Fibroblast of the conjunctiva (primary cell): ENCODE measurements at regions not wholly inside any gene's neighbourhood (a gene's known extent, or its start where the extent isn't known, plus 50 kb on each side); places are given as distances from the start of the nearest gene placed in this dataset.

Source experiments
- DNase-seq: peaks from one replicate; pipeline ENCODE4 v3.0.0-alpha.2; 2010; ENCODE audit warnings: low read depth

DNA sequence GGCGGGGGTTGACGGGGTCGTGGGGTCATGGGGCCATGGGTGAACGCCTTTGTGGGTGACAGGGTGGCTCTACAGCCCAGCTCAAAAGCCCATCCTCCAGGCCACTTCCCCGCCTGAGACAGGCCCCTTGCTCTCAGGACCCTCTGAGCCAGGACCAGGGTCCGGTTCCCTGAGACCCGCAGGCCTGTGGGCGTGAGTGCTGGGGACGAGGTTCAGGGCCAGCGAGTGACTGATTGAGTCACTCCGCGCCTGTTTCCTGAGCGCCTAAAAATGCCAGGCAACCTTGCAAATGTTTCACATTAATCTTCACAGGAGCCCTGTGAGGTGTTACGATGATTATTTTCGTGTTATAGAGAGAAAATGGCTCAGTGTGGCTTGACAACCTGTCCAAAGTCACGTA, 97.8 kb downstream of the ZNF674 start:
- DNase-seq = no peak

- DNase-seq = peak; percentile 58
Observed at GRCh38 chrX:46446727-46447378, 98.4 kb downstream of the ZNF674 start.

GRCh38 chrX:46444011-46444410, 101.2 kb downstream of the ZNF674 start:
- peak; percentile 35 for DNase-seq

DNA sequence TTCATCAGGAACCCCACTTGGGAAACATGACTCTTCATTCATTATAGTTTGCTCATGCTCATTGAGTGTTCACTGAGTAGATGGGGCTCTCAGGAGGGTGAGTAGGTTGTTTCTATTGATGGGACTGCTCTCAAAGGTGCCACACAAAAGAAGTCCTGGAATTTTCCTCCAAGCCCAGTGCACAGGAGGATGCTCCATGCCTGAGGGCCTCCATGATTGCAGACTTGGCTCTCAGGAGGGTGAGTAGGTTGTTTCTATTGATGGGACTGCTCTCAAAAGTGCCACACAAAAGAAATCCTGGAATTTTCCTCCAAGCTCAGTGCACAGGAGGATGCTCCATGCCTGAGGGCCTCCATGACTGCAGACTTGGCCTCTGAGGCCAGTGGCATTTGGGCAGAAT, 108.5 kb downstream of the ZNF674 start:
- no peak for DNase-seq

DNA sequence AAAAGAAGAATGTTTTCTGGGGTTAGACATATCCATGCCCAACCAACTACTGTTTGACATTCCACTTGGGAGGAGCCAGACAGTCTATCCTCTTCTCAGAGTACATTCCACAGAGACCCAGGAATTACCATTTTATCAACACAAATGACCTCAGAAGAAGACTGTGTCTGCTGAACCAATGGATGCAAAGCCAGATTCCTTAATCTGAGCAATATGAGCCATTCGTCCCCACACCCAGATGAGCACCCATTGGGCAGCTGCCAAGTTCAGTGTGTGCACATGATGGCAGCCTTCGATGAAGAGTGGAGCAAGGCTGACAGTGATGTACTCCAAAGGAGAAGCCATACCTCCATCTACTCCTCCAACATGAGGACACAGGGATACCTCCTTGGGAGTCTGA, 111.3 kb downstream of the ZNF674 start:
- no peak for DNase-seq

- DNase-seq = peak; percentile 70
Observed at GRCh38 chrX:46408553-46409407, 136.4 kb downstream of the ZNF674 start.

- DNase-seq = no peak
Observed at GRCh38 chrX:46407753-46408130, 137.5 kb downstream of the ZNF674 start.

DNA sequence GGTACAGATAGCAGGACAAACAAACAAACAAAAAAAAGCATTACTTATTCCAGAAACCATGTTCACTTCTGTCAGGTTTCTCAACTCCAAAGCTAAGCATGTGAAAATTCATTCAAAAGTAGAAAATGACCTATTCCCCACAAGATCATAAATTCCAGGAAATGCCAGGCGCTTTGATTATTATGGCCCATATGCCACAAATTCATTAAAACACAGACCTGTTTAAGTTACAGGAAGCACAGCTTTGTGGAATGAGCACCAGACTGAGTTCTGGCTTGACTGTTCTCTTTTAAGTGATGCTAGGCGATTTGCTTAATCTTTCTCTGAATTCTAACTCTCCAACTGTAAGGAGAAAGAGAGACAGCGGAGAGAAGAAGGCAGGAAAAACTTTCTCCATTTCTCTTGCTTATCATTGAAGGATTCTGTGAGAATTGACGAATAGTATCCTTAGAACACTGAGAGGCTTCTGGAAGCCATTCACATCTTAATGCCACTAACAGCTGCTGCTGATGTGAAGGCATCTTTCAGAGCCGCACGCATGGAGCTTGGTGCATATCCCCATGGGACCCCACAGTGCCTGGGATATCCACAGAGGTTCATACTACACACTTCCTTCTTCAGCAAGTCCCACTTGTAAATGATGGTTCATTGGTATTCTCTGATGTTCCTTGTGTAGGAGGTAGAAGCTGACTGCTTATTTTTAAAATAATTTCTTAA, 138.0 kb downstream of the ZNF674 start:
- DNase-seq = no peak

DNA sequence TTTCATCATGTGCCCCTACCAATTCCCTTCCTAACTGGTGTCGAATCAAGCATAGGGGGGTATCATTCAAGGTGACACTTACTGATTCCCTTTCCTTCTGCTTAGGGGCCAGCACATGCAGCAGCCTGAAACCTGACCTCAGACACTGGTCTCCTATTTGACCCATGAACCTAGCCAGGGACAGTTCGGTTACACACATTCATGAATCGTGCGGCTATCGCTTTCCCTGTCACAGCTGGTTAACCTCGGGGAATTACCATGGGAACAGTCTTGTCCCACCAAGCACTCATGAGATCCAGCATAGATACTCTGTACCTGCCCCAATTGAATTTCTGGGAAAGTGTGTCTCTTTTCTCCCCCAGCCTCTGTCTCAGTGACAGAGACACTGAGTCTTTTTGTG, 140.4 kb downstream of the ZNF674 start:
- no peak for DNase-seq

DNA sequence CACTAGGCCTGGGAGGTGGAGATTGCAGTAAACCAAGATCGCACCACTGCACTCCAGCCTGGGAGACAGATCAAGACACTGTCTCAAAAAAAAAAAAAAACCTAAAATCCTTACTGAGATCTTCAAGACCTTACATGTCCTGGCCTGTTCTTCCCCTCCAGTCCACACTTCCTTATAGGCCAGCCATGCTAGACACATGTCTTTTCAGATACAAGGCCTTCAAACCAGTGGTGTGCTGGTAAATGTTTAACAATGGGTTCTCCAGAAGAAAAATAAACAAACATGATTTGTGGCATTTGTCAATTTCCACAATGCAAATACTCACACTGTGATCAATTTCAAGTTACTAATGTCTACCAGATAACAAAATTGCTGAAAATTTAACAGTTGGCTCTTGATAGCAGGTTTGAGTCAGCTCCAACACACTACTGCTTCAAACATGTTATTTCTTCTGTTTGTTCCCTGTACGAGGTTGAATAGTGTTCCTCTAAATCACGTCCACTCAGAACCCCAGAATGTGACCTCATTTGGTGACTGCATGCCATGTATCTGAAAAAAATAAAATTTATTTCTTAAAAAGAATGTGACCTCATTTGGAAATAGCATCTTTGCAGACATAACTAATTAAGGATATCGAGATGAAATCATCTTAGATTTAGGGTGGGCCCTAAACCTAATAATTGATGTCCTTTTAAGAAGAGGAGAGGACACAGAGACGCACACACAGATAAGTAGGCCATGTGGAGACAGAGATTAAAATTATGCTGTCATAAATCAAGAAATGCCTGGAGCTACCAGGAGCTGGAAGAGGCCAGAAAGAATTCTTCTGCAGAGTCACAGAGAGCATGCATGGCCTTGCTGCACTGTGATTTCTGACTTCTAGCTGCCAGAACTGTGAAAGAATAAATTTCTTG, 144.4 kb downstream of the ZNF674 start:
- no peak for DNase-seq

GRCh38 chrX:46398874-46399273, 146.3 kb downstream of the ZNF674 start:
- no peak for DNase-seq

DNA sequence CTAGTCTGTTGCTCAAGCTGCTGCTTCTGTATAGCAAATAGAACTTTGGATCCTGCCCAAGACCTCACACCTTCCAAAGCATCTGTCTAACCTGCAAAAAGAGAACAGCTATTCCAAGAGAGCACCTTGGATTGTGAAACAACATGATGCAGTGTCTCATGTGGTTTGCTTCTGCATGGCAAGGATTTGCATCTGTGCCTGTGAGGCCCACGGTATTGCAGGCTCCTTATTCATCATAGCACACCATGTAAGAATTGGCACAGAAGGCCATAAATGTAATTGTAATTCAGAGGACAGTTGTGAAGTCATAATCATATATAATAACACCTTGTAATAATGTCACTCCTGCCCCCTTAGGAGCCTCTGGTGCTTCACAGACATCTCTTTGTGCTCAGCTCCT, 147.1 kb downstream of the ZNF674 start:
- DNase-seq = no peak

- no peak for DNase-seq
Observed at GRCh38 chrX:46386511-46386910, 158.7 kb downstream of the ZNF674 start.

- no peak for DNase-seq
Observed at GRCh38 chrX:46383006-46383405, 162.2 kb downstream of the ZNF674 start.

- no peak for DNase-seq
Observed at GRCh38 chrX:46382595-46382994, 162.6 kb downstream of the ZNF674 start.

- no peak for DNase-seq
Observed at GRCh38 chrX:46381630-46382029, 163.6 kb downstream of the ZNF674 start.

GRCh38 chrX:46380148-46380752, 165.0 kb downstream of the ZNF674 start:
- DNase-seq = no peak

DNA sequence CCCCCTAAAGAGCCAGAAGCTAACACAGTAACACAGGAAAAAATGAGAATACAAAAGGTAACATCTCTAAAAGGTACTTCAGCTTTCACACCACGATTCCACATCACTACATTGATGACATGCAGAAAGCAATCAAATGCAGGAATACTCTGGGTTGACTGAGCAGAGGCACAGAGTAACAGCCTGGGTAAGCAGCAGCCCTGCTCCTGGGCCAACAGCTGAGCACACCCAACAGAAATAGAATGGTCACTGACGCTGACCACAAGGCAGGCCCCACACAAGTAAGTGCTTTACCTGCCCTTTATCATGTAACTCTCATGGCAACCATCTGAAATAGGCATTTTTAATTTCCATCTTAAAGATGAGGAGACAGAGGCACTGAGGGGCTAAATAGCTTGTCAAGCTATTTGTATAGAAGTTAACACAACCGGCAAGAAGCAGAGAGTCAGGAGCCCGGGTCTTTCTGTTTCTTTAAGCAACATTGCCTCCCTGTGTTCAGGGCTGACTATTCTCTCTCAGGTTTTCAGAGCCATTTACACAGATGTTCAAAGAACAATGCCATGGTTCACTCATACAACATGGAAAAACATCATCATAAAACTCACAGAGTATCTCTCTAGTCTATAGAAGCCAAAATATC, 168.9 kb downstream of the ZNF674 start:
- DNase-seq = peak; percentile 37

- no peak for DNase-seq
Observed at GRCh38 chrX:46375831-46376230, 169.4 kb downstream of the ZNF674 start.

GRCh38 chrX:46374371-46374770, 170.8 kb downstream of the ZNF674 start:
- no peak for DNase-seq

DNA sequence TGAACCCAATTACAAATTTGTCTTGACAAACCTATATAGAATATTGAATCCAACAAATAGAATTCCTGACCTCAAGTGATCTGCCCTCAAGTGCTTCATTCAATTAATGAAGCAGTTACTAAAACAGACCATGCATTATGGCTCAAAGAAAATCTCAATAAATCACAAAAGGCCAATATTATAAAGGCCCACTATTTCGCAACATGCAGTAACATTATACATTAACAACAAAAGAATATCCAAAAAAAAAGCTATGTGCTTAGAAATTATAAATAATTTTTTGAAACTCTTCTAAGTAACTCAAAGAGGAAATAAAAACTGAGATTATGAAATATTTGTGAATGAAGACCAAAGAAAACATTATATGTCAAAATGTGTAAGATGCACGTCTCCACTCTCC, 177.7 kb downstream of the ZNF674 start:
- no peak for DNase-seq
